T-helper 17 cell (primary cell): ENCODE measurements at regions not wholly inside any gene's neighbourhood (a gene's known extent, or its start where the extent isn't known, plus 50 kb on each side); places are given as distances from the start of the nearest gene placed in this dataset.
"Not testable (repeated sequence)": the region's sequence is repeated elsewhere in the genome, so short reads cannot be mapped to it uniquely, and the experiment has no call there.

Source experiments
- ATAC-seq: fragments of 150-1000 bp; cut with Tn5 transposase; 2 replicates; pipeline ENCODE4 v1.10.0; 2021; ENCODE audit warnings: mild to moderate bottlenecking, moderate library complexity
- DNase-seq, 3 donors: peaks; one replicate each; pipeline versions ENCODE4 v3.0.0 to v3.0.0-alpha.2; 2020 to 2021
- H3K9me3 ChIP-seq: one replicate; pipeline ENCODE4 v1.7.0; 2013; ENCODE audit warnings: low read length, mild to moderate bottlenecking; ENCODE audit not compliant: control insufficient read depth, poor library complexity, severe bottlenecking
- H3K27ac Mint-ChIP-seq: one replicate; pipeline ENCODE4 v1.8.0; 2022; ENCODE audit warnings: mild to moderate bottlenecking, moderate library complexity, mixed read lengths
- H3K27me3 Mint-ChIP-seq: one replicate; pipeline ENCODE4 v1.8.0; 2022; ENCODE audit warnings: mixed read lengths
- H3K36me3 Mint-ChIP-seq: one replicate; pipeline ENCODE4 v1.8.0; 2022; ENCODE audit warnings: low read depth, mixed read lengths
- H3K4me1 Mint-ChIP-seq: one replicate; pipeline ENCODE4 v1.8.0; 2022; ENCODE audit warnings: mild to moderate bottlenecking, mixed read lengths
- H3K4me3 Mint-ChIP-seq: one replicate; pipeline ENCODE4 v1.8.0; 2022; ENCODE audit warnings: mild to moderate bottlenecking, moderate library complexity, mixed read lengths

DNA sequence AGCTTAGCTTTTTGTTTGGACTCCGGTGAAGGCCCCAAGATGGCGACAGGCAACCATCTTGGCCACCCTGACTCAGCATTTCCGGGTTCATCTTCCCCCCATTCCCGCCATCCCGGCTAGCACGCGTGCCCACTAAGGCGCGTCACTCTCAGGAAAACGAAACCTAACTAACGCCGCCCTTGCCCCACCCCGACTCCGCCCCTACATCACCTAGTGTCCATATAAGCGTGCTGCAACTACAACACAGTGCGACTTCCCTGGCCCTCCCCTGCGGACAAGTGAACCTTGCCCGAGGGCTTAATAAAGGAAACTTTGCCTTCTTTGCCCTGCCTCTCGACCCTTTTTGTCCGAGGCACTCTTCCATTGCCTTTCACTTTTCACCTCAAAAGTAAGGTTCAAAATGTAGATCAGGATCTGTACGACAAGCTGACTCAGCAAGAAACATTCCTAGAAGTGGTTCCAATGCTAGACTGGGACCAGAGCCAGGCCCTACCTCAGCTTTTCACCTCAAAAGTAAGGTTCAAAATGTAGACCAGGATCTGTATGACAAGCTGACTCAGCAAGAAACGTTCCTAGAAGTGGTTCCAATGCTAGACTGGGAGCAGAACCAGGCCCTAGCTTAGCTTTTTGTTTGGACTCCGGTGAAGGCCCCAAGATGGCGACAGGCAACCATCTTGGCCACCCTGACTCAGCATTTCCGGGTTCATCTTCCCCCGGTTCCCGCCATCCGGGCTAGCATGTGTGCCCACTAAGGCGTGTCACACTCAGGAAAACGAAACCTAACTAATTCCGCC is 51.9 kb upstream of the TMEM97 start:
- H3K27me3 Mint-ChIP-seq: peaks cover 24% of the 10 kb centered on the region
- H3K36me3 Mint-ChIP-seq, H3K27ac Mint-ChIP-seq: not testable (repeated sequence)

DNA sequence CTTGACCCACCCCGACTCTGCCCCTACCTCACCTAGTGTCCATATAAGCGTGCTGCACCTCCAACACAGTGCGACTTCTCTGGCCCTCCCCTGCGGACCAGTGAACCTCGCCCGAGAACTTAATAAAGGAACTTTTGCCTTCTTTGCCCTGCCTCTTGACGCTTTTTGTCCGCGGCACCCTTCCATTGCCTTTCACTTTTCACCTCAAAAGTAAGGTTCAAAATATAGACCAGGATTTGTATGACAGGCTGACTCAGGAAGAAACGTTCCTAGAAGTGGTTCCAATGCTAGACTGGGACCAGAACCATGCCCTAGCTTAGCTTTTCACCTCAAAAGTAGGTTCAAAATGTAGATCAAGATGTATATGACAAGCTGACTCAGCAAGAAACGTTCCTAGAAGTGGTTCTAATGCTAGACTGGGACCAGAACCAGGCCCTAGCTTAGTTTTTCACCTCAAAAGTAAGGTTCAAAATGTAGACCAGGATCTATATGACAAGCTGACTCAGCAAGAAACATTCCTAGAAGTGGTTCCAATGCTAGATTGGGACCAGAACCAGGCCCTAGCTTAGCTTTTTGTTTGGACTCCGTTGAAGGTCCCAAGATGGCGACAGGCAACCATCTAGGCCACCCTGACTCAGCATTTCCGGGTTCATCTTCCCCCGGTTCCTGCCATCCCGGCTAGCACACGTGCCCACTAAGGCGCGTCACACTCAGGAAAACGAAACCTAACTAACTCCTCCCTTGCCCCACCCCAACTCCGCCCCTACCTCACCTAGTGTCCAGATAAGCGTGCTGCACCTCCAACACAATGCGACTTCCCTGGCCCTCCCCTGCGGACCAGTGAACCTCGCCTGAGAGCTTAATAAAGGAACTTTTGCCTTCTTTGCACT is 51.0 kb upstream of the TMEM97 start:
- H3K9me3 ChIP-seq: no peaks in the 10 kb centered on the region
- H3K4me3 Mint-ChIP-seq: no peak overlapping the region
- no peaks in the 10 kb centered on the region for H3K4me1 Mint-ChIP-seq

More for the DNA sequence above, 51.9 kb upstream of the TMEM97 start:
- H3K4me3 Mint-ChIP-seq: peak overlapping the region; percentile 25
- H3K9me3 ChIP-seq, H3K4me1 Mint-ChIP-seq, DNase-seq, ATAC-seq: not testable (repeated sequence)

DNA sequence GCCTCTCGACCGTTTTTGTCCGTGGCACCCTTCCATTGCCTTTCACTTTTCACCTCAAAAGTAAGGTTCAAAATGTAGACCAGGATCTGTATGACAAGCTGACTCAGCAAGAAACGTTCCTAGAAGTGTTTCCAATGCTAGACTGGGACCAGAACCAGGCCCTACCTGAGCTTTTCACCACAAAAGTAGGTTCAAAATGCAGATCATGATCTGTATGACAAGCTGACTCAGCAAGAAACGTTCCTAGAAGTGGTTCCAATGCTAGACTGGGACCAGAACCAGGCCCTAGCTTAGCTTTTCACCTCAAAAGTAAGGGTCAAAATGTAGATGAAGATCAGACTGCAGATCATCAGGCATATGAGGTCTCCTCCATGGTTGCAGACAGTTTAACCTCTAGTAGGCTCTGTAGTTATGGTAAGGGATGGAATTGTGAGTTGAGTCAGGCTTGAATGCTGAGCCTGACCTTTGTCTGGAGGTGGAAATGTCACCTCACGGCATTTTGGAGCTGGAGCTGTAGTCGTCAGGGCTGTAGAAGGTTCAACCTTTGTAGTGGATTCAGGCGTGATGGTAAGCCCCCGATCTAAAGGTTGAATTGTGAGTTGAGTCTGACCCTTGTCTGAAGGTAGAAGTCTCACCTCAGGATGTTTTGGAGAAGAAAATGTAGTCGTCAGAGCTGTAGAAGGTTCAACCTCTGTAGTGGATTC is 50.2 kb upstream of the TMEM97 start:
- Mint-ChIP-seq H3K27me3 (peaks cover 41% of the 10 kb centered on the region), H3K27ac (no peak overlapping the region), H3K36me3 (no peaks in the 10 kb centered on the region), H3K4me1 (no peaks in the 10 kb centered on the region), H3K4me3 (no peak overlapping the region)
- ATAC-seq (no peak), DNase-seq (no peak)
- no peaks in the 10 kb centered on the region for H3K9me3 ChIP-seq

More for the DNA sequence above, 51.0 kb upstream of the TMEM97 start:
- Mint-ChIP-seq H3K27ac (no peak overlapping the region), H3K27me3 (peaks cover 33% of the 10 kb centered on the region), H3K36me3 (no peaks in the 10 kb centered on the region)
- no peak for ATAC-seq
- no peak for DNase-seq
